GM18861 (cell line): ENCODE measurements at regions not wholly inside any gene's neighbourhood (a gene's known extent, or its start where the extent isn't known, plus 50 kb on each side); places are given as distances from the start of the nearest gene placed in this dataset.
"Not testable (repeated sequence)": the region's sequence is repeated elsewhere in the genome, so short reads cannot be mapped to it uniquely, and the experiment has no call there.

Experiments
- ATAC-seq: cut with Tn5 transposase; IDR thresholded peaks from one replicate; pipeline ENCODE4 v1.9.1; 2021; ENCODE audit not compliant: unreplicated experiment

- no peak for ATAC-seq
Measured at GRCh38 chr1:90864681-90865080, 147.6 kb upstream of the BARHL2 start.

GRCh38 chr1:90862782-90863181 is 145.7 kb upstream of the BARHL2 start:
- ATAC-seq, result no peak

GRCh38 chr1:90861421-90861820 is 144.3 kb upstream of the BARHL2 start:
- ATAC-seq, result not testable (repeated sequence)

GRCh38 chr1:90856463-90857007 is 139.4 kb upstream of the BARHL2 start:
- ATAC-seq, result no peak

GRCh38 chr1:90854397-90854924 is 137.4 kb upstream of the BARHL2 start:
- no peak for ATAC-seq

- no peak for ATAC-seq
Measured at GRCh38 chr1:90851711-90852050, 134.6 kb upstream of the BARHL2 start.

GRCh38 chr1:90850898-90851710 is 134.0 kb upstream of the BARHL2 start:
- ATAC-seq, result peak; percentile 96

- ATAC-seq, result no peak
Measured at GRCh38 chr1:90850181-90850897, 133.2 kb upstream of the BARHL2 start.

GRCh38 chr1:90841473-90841872 is 124.4 kb upstream of the BARHL2 start:
- ATAC-seq, result no peak

GRCh38 chr1:90840352-90840751 is 123.2 kb upstream of the BARHL2 start:
- ATAC-seq, result no peak

GRCh38 chr1:90839323-90839722 is 122.2 kb upstream of the BARHL2 start:
- ATAC-seq, result no peak

- no peak for ATAC-seq
Measured at GRCh38 chr1:90838720-90839119, 121.6 kb upstream of the BARHL2 start.

- ATAC-seq, result no peak
Measured at GRCh38 chr1:90837420-90837819, 120.3 kb upstream of the BARHL2 start.

- no peak for ATAC-seq
Measured at GRCh38 chr1:90836345-90836679, 119.2 kb upstream of the BARHL2 start.

GRCh38 chr1:90835661-90836344 is 118.7 kb upstream of the BARHL2 start:
- ATAC-seq, result no peak

- no peak for ATAC-seq
Measured at GRCh38 chr1:90834886-90835660, 118.0 kb upstream of the BARHL2 start.

GRCh38 chr1:90834354-90834885 is 117.3 kb upstream of the BARHL2 start:
- no peak for ATAC-seq

GRCh38 chr1:90833466-90834110 is 116.5 kb upstream of the BARHL2 start:
- no peak for ATAC-seq

- ATAC-seq, result no peak
Measured at GRCh38 chr1:90831910-90832309, 114.8 kb upstream of the BARHL2 start.

- no peak for ATAC-seq
Measured at GRCh38 chr1:90826834-90827233, 109.7 kb upstream of the BARHL2 start.
